RPMI8226 (cell line): ENCODE measurements at regions not wholly inside any gene's neighbourhood (a gene's known extent, or its start where the extent isn't known, plus 50 kb on each side); places are given as distances from the start of the nearest gene placed in this dataset.
A peak's percentile ranks its signal among the peaks of the same experiment; 100 is the strongest.

Experiments
- DNase-seq: peaks from one replicate; pipeline ENCODE4 v3.0.0-alpha.2; 2015

DNA sequence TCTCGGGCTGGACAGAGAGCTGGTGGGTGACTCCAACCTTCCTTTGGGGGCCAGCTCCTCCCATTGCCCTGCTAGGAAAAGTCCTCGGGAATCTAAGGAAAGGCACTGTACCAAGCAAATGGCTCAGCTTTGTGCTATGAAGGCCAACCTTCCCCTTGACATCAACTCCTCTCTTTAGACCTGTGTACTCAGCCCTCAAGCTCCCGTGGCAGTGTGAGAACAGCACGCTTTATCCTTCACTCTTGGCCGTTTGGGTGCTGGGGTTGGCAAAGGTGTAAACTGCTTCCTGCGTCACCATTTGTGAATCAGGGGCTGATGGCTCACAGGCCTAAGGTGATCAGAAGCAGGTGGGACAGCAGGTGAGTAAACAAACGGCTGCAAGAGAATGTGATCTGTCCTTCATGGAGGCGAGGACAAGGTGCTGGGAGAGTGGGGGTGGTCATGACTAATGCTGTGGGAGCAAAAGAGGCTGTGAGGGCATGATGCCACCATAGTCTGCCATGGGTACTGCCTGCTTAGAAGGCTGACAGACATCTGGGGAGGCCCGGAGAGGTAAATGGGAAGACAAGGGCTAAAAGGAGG lies 165.2 kb upstream of the TPM1 start:
- no peak for DNase-seq

DNA sequence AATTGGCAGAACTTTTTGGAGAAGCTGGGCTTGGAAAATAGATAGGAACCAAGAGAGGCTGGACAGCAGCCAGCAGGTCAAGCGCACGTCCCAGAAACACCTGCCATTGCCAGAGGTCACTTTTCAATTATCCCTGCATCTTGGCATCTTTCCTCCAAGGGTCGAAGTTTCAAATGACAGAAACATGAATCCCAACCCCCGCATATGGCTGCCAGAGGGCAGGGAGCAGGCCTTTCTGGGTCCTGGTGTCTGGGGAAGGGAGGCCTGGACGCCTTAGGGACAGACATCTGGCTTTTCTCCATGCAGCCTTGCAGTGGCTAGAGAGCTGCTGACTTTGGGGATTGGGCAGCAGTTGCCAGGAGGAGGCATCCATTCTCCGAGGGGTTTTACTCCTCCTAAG lies 164.5 kb upstream of the TPM1 start:
- no peak for DNase-seq

DNA sequence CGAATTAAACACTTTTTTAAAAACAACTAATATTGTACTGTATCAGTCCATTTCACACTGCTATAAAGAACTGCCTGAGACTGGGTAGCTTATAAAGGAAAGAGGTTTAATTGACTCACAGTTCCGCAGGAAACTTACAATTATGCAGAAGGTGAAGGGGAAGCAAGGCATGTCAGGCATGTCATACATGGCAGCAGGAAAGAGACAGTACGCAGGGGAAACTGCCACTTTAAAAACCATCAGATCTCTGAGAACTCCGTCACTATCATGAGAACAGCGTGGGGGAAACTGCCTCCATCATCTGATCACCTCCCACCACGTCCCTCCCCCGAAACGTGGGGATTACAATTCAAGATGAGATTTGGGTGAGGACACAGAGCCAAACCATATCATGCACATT lies 162.8 kb upstream of the TPM1 start:
- DNase-seq = peak; percentile 43

DNA sequence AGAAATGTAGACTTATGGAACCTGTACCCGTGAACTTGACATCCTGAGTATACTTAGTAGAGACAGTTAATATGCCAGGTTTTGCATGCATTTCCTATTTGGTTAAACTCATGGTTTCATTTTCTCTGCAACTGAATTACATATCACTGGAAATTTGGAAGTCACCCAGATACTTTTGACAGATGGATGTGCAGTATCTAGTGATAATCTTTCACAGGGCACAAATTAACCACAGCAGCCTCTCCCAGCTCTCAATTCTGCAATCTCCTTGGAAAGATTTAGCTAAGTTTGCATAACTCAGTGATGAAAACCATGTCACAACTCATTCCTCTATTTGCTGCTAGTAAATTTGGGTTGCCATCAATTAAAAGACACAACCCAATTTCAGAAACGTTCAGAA lies 162.3 kb upstream of the TPM1 start:
- peak; percentile 84 for DNase-seq

DNA sequence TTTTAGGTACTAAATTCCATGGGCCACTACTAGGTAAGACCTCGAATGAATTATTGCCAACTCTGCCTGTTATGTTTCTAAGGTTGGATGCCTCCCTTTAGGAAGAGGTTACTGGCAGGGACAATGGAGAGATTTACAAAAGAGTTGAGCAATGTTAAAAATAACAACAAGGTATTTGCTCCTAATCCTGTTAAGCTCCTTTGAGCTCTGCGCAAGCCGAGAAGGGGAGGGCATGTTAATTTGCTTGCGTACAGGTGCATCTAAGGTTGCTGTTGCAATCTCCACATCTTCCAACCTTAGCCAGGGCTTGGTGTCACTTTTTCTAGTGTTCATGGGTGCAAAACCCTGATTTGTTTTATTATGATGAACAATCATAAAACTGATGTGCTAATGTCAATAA lies 161.5 kb upstream of the TPM1 start:
- no peak for DNase-seq

DNA sequence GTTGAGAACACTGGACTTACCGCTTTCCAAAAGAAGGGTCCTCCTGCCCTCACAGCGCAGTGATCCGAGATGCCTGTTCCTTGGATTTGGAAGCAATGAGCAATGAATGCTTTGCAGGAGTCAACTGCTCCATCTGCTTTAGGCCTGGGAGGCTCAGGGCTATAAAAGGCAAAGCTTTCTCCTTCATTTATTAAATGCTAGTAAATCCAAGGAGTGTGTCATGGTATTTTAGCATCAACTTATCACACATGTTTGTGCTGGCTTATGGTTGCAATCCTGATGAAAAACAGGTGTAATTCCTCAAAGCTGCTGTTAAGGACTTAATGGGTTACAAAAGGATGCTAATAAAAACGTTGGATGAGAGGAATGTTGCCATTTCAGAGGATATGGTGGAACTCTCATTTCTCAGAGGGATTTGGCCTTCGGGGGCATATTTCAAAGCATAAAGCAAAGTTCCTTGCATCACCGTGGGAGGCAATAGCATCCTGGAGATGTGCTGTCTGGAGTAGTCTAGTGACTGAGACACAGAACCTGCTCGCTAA lies 158.5 kb upstream of the TPM1 start:
- no peak for DNase-seq

DNA sequence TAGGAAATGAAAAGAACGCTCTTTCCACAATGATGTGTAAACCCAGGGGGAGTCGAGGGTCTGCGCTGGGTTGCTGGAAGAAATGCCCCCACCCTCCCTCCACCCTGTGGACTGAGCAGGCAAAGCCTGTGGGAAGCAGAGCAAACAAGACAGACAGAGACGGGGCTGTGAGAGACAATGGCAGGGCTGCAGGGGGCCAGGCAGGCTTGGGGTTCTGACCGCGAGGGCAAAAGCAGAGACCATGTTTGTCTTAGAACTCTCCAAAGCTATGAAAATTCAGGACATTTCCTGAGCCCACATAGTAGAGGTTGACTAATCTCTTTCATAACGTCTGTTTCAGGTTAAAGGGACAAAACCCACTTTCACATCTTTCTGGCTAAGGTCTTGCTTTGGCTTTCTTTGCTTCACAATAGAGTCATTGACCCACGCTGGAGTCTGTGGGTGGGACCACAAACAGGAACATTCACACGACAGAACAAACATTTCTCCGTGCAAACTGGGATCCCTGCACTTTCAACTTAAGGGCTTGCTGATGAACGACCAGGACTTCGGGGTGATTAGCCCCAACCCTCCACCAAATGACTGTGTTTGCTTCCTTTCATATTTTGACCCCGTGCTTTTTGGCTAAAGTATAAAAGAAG lies 156.0 kb upstream of the TPM1 start:
- DNase-seq = no peak

DNA sequence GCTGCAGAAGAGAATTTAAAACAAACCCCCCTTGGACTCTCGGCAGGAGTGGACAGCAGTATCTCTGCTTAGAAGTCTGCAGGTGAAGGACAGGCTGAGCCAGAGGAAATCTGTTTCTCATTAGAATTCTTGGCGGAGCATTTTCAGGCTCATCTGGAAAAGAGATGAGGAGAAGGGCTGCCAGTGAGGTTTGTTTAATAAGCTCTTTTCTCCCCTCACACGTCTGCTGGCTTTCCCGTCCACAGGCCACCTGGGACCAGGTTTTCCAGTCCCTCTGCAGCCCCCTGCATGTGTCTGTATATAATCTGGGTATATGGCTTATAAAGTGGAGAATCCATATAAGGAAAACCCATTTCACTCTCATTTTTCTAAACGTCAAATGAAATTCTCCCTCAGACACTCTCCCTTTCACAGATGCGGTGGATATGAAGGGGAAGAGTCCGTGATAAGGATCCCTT lies 155.4 kb upstream of the TPM1 start:
- no peak for DNase-seq

DNA sequence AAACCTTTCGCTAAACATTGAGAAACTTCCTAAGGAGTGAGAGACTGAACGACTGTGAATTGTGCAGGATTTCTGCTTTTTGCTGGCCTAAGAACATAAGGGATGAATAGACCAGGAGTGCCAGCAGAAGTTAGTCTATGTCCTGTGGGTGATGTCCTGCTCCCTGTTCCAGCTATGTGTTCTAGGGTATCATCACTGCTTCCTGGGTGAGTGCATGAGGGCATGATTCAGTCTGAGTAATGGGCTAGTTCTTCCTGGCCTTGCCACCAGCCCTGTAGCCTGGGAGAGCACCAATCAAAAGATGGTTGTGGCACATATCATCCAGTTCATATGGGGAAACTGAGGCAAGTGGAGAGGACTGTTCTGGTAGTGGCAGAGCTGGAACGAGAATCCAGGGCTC lies 153.9 kb upstream of the TPM1 start:
- DNase-seq = no peak

DNA sequence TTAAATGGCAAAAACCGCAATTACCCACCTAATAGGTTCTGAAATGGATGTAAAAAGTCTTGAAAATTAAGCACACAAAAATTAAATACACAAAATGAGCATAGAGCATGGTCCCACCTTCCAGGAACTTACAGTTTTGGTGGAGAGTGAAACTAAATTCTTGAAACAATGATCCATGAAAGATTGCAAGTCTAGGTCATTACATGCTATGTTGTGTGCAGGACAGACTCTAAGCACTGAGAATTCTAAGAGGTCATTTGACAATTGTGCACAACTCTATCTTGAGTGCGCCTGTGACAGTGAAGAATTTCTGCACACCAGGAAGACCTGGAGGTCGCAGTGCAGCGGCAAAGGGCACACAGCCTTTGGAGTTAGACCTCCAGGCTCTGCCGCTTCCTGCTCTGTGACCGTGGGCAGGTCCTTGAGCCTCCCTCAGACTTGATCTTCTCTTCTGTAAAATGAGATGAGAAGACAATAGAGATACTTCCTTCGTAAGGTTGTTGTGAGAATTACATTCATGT lies 153.3 kb upstream of the TPM1 start:
- no peak for DNase-seq

DNA sequence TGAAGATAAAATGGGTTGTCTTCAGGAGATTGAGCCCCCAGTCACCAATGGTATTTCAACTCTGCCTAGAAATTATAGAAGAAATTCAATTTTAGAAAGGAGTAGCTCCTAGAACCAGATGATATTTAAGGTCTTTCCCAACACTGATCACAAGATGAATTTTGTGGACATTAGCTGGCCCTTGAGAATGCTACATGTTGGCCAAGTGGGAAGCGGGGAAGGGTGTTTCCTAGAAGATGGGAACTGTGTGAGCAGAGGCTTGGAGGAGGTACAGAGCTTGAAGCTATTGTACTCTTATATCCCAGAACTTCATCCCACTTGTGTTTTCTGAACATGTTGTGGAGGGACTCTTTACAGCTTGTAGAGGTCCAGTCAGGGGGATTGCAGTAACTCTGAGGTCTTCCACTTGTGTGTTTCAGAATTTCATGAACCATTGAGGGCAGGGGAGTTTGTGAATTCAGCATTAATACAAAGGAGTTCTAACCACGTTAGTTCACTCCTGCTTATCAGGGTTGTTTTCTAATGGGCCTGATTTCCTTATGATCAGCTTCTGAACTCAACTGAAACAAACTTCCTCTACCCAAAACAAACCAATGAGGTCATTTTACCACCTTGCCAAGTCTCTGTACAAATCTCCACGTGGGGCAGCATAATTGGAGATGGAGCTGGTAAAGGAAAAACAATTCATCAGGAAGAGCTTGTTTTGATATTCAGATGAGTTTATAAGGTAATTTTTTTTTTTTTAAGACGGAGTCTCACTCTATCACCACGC lies 152.6 kb upstream of the TPM1 start:
- no peak for DNase-seq

DNA sequence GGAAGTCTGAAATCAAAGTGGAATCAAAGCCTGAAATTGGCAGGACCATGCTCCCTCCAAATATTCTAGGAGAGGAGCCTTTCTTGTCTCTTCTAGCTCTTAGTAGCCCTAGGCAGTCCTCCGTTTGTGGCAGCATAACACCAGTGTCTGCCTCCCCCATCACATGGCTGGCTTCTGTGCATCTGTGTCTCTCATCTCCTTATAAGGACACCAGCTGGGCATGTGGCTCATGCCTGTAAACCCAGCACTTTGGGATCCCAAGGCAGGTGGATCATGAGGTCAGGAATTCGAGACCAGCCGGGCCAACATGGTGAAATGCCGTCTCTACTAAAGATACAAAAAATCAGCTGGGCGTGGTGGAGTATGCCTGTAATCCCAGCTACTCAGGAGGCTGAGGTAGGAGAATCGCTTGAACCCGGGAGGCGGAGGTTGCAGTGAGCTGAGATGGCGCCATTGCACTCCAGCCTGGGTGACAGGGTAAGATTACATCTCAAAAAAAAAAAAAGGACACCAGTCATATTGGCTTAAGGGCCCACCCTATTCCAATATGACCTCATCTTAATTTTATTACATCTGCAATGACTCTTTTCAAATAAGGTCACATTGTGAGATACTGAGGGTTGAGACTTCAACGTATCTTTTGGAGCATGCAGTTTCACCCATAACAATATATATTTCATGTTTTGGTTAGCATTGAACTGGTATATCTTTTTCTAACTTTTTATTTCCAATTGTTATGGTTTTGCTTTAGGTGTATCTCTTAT lies 148.0 kb upstream of the TPM1 start:
- DNase-seq = no peak

DNA sequence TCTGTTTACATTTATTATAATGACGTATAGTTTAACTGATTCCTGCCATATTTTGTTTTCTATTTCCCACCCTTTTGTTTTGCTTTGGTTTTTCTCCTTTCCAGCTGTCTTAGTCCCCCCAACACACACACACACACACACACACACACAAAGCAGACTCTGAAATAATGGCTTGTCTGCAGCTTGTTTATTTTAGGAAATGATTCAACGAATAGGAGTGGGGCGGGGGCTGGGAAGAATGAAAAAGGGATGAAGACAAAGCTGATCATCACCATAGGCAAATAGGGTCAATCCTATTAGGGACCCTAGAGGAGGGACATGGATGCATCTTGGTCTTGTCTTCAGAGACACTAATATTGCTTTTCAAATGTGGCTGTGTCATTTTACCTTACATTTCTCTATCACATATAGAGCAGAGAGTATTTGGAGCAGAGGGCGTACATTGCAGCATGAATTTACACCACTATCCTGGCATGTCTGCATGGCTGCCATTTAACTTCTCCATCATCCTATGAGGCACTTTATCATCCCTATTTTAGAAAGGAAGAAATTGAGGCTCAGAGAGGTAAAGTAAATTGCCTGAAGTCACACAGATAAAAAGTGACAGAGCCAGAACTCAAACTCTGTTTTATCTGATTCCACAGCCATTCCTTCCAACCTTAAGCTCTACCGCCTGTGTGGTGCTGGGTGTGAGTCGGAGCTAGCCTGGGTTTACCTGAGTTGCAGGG lies 147.2 kb upstream of the TPM1 start:
- no peak for DNase-seq

DNA sequence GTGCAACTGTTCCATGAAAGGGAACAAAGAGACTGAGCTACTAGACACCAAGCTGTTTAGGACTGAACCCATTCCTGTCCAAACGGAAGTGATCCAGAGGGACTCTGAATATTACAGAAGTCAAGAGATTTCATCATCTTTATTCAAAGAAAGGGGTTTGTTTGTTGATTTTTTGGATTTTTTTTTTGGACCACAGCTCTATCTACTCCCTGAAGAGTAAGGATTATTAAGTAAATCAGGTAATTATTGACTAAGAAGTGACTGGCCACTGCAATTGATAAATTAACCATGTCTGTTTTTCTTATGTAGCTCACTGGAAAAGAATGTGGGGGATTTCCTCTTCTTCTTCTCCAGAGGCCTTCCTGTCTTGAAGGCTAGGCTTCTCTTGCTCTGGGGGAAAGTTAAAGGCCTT lies 146.6 kb upstream of the TPM1 start:
- no peak for DNase-seq

DNA sequence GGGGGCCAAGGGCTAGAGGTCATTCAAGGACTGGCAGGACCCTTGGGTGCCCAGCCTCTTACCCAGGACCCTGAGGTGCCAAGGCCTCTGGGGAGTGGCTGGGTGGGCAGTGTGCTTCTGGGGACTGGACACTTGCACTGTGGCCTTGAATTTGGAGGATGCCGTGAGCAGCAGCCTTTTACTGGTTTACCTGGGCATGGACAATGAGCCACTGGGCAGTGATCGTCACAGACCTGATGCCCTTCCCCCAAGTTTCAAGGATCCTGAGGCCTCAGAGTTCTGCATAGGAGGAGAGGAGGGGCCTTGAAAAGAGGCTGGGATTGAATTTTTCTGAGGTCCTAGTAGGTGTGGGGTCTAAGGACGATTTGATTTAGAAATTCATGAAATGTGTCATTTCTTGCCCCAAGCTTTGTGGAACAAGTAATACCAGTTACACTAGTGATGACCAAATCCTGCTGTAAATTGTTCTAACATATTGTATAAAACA lies 146.1 kb upstream of the TPM1 start:
- no peak for DNase-seq

DNA sequence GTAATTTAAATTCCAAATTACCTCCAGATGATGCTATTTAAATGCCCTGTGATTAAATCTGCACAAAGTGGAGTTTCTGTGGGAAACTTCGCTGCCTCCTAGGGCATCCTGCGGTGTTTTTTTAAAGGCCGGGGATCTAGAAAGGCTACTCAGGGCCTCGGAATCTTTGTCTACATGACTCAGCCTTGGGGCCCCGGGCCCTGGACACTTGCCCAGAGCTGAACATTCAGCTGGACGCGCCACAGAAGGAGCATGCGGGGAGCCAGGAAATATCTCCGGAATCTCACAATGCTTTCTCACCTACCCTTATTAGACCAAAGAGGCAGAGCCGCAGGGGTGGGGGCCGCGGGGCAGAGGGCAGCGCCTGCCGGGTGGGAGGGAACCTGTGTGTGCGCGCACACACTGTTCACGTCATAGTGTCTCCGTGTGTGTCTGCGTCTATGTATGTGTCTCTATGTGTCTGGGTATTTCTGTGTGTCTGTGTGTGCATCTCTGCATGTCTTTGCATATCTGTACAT lies 145.5 kb upstream of the TPM1 start:
- no peak for DNase-seq

DNA sequence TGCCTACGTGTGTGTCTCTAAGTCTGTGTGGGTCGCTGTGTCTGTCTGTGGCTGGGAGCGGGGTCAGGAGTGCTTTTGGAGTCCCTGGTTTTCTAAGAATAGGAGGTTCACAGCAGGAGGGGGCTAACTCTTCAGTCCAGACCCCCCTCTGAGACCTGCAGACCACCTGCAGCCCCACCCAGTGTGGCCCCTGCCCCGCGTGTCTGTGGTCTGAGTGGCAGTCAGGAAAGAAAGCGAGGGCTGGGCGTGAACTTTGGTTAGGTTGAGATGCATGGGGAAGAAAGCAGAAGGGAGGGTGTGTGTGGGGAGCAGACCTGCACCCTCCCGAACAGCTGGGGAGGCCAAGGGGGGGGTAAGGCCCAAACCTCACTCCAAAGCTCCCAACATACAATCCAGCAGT lies 144.9 kb upstream of the TPM1 start:
- DNase-seq = no peak

DNA sequence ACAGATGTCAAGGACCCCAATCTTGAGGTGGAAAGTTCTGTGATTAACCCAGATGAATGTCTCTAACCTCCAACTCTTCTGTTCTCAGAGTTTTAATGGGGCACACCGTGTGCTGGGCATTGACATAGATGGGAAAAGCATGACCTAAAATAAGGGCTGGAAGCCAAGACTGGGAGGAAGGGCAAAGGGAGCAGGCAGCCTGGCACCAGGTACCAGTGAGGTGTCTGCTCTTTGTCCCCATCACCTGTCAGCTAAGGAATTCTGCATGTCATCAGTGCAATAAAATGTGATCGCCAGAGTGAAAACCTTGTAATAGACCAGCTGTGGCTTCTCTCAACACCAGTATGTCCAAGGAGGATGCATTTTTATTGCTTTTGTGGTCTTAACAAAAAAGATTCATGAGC lies 143.5 kb upstream of the TPM1 start:
- DNase-seq = no peak

DNA sequence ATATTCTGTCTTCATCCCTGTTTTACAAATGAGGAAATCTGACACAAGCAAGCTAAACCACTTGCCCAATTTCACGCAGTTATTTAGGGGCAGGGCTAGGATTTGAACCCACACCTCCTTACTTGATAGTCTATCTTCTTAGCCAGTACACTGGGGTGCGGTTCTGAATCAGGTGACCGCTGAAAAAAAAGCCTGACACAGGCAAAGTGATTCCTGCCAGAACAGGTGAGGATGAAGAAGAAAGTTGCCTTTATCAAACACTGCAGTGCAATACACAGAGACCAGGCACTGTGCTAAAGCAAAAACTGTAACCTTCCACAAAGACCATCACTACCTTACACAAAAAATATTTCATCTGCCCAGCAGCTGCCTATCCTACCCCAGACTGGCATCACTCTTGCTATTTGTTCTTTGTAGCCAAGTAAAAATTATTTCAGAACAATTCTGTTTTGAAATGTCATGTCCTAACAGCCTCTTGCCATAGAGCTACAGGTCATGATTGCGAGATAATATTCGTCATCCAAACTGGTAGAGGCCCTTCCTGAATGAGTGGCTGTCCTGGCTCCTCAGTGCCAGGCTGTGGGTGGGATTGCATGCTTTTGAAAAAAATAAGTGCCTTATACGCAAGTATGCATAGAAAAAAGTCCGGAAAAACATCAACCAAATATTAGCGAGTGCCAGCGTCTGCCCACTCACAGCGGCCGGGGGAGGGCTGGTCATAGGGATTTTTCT lies 142.3 kb upstream of the TPM1 start:
- peak; percentile 24 for DNase-seq

DNA sequence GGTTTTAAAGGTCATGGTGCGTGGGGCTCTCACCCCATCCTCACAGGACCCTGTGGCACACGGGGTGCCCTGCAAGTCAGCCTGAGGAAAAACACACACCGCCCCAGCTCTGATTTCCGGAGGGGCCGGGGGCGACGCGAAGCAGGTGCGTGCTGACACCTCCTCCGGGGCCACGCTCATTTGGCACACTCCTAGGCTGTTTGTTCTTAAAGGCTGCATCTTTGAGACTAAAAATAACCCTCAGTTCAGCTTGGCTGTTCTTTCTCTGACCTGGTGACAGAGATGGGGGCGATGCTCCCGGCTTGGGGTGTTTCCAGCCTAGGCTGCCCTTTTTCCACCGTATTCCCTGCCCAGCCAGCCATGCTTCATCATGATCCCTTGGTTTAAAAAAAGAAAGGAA lies 141.5 kb upstream of the TPM1 start:
- peak; percentile 59 for DNase-seq

DNA sequence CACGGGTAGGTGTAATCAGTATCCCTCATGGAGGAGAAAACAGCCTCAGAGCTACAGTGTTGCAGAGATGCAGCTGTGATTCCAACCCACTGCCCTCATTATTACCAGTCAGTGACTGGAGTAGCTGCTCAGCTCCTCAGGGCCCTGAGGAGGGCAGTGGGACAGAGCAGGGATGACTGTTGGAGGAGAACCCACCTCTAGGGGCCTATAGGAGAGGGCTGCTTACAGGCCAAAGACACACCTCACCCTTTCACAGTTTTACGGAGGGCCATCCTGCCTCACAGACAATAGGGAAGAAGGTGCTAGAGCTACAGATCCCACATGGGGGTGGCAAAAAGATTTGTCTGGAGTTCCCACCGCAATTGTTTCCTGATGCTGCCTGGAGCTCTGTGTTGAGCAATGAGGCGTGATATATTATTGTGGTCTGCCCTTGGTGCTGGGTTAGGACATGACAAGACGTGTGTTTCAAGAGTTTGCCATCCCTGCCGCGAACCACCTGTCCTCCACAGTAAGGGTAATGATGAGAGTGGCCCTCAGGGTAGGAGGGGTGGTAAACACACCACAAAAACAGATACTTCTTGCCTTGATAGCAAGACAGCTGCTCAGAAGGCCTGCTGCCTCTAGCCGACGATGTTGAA lies 140.5 kb upstream of the TPM1 start:
- no peak for DNase-seq
